Middle frontal gyrus (tissue), 1 donor: ENCODE measurements at regions not wholly inside any gene's neighbourhood (a gene's known extent, or its start where the extent isn't known, plus 50 kb on each side); places are given as distances from the start of the nearest gene placed in this dataset.
"Not testable (repeated sequence)": the region's sequence is repeated elsewhere in the genome, so short reads cannot be mapped to it uniquely, and the experiment has no call there.

Source experiments
- DNase-seq: peaks from one replicate; pipeline ENCODE4 v3.0.0-alpha.2; 2015; ENCODE audit warnings: low spot score; ENCODE audit errors: extremely low spot score

- DNase-seq: no peak
These were observed 63.5 kb downstream of the SPATA31D1 start for GRCh38 chr9:82052081-82052480.

DNA sequence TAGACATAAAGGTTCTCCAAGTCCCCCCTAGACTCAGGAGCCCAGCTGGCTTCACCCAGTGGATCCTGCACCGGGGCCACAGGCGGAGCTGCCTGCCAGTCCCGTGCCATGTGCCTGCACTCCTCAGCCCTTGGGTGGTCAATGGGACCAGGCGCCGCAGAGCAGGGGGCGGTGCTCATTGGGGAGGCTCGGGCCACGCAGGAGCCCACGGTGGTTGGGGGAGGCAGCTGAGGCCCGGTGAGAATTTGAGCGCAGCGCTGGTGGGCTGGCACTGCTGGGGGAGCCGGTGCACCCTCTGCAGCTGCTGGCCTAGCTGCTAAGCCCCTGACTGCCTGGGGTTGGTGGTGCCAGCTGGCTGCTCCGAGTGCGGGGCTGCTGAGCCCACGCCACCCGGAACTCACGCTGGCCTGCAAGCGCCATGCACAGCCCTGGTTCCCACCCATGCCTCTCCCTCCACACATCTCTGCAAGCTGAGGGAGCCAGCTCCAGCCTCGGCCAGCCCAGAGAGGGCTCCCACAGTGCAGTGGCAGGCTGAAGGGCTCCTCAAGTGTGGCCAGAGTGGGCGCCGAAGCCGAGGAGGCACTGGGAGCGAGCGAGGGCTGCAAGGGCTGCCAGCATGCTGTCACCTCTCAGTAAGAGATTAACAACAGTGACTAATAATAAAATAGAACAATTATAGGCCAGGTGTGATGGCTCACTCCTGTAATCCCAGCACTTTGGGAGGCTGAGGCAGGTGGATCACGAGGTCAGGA, 65.9 kb downstream of the SPATA31D1 start:
- DNase-seq: no peak

GRCh38 chr9:82057805-82058204, 69.2 kb downstream of the SPATA31D1 start:
- DNase-seq: no peak

GRCh38 chr9:82061801-82062200, 73.2 kb downstream of the SPATA31D1 start:
- DNase-seq: not testable (repeated sequence)

DNA sequence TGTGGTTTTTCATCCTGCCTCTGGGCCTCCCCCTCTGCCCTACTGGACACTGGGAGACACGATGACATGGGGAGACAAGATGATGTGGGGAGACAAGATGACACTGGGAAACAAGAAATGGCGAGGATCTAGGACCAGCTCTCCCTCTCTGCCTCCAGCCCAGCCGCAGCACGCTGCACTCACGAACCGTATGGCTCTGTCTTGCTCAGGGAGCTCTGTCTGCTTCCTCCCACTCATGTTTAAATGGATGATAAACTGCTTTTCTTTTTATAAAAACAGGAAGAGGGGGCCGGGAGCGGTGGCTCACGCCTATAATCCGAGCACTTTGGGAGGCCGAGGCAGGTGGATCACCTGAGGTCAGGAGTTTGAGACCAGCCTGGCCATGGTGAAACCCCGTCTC, 73.7 kb downstream of the SPATA31D1 start:
- DNase-seq: no peak

- no peak for DNase-seq
These were observed 85.3 kb downstream of the SPATA31D1 start for GRCh38 chr9:82073551-82074543.

DNA sequence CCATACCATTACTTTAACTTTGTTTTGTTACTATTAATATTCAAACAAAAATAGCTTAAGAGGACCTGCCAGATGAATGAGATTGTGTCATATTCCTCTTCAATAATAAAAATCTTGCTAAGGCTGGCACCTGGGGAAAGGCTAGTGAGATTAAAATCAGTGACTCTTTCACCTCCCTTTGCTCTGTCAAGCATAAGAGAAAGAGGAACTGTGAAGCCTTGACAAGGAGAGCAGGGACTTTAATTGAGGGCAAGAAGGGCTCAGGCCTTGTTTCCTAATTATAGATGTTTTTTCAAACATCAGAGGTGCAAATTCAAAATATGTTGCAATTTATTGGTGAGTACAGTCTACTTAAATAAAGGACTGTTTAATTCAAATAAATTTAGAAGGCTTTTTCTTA, 91.7 kb downstream of the SPATA31D1 start:
- DNase-seq: no peak

GRCh38 chr9:82081496-82081895, 92.9 kb downstream of the SPATA31D1 start:
- DNase-seq: peak; percentile 13

- no peak for DNase-seq
These were observed 94.0 kb downstream of the SPATA31D1 start for GRCh38 chr9:82082563-82082962.

GRCh38 chr9:82088591-82088990, 100.0 kb downstream of the SPATA31D1 start:
- no peak for DNase-seq

DNA sequence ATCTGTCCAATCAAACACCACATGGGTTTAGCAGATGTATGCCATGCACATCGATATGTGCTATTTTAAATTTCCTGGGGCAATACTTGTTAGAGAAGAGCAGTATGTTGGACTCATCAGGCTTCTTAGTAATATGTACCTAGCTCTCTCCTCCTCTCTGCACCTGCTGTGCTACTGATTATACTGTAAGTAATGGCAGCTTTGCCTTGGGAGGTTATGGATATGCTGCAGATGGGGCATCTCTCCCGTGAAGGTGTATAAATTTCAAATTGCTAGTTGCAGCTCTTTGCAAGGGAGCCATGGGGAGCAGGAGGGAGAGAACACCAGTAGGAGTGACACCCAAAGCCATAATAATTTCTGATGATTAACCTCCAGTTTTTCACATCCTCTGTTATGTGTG, 101.5 kb downstream of the SPATA31D1 start:
- DNase-seq: no peak

- DNase-seq: no peak
These were observed 102.5 kb downstream of the SPATA31D1 start for GRCh38 chr9:82091100-82091499.

DNA sequence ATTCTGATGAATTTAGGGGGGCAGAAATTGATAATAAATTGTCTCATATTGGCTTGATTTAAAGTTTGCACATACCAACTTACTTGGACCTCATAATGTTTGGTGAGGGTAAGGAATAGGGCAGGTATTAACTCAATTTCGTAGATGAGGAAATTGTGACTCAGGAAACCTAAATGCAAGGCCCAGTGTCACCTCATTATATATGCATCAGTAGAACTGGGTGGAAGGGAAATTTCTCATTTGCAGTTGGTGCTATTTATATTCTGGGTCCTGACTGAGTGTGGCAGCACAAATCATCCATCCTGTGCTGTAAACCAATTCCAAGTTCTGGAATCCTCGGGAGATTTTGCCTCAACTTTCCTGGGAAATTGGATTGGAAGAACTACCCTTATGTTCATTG, 103.0 kb downstream of the SPATA31D1 start:
- no peak for DNase-seq

DNA sequence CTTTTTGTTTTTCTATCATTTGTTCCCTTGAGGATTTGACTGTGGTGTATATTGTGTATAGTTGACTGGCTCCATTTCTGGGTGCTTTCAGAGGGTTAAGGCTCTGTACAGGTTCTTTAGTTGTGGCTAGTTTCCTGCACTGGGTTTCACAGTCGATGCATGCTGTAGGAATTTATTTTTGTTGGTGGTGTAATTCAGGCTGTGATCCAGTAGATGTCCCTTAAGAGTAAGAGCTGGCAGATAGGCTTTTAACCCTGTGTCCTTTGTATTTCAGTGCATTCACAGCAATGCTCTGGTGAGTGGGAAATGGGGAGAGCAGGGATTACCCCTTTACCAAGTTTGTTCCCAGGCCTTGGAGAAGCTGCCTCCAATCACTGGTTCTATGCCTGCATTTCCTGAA, 112.9 kb downstream of the SPATA31D1 start:
- DNase-seq: no peak

- no peak for DNase-seq
These were observed 115.7 kb downstream of the SPATA31D1 start for GRCh38 chr9:82104252-82104651.

DNA sequence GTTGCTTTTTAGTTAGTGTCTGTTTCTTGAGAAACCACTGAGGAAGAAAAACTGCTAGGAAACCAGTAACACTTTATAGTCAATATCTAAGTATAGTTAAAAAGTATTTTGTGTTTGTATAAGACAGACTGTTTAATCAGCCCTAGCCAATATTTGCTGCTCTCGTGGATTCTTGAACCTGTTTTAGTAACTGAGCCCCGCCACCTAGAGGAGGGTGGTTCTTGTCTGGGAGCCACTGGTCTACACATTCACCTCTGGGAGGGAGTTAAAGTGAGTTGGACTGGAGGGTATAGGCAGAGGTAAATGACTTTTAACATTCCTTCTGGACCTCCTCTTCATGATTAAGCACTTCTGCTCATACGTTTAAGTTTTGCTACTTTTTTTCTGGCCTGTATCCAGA, 117.2 kb downstream of the SPATA31D1 start:
- DNase-seq: no peak

DNA sequence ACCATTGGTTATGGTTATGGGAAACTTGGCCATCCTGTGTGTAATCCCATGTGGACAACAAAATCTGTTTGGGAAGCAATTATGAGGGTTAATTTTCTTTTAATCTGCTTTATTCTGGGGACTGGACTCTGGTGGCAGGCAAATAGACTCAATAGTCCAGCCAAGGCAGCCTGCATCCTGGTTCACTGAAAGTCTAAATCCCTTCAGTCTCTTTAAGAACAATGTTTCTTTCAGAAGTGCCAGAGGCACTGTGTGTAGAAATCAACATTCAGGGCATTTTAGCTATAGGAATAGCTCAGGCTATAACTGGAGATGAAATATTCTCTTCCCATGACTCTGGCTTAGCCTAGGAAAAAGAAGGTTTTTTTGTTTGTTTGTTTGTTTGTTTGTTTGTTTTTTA, 118.0 kb downstream of the SPATA31D1 start:
- DNase-seq: no peak

DNA sequence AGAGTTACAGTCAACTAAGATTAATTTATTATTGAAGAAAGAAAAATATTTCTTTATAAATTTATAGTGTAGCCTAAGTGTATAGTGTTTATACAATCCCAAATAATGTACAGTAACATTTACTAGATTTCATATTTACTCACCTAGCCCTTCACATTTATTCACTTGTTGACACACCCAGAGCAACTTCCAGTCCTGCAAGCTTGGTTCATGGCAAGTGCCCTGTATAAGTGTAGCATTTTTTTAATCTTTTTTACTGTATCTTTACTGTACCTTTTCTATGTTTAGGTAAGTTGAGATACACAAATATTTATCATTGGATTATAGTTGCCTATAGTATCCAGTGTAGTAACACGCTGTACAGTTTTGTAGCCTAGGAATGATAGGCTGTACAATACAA, 119.9 kb downstream of the SPATA31D1 start:
- DNase-seq: no peak

DNA sequence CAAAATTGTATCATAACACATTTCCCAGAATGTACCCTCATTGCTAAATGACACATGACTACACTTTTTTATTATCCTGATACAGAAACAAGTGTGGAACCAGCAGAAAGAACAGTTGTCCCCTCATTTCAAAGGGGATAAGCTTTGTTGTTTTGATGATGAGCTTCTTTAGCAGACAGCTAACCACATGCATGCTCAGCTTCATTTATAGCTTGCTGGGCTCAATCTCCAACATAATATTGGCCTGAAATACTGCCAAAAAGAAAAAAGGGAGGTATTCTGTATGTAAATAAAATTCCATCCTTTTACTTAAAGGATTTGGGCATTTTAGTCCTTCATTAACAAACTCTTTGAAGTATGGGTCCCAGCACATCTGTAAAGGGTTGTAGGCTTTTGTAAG, 120.4 kb downstream of the SPATA31D1 start:
- no peak for DNase-seq

DNA sequence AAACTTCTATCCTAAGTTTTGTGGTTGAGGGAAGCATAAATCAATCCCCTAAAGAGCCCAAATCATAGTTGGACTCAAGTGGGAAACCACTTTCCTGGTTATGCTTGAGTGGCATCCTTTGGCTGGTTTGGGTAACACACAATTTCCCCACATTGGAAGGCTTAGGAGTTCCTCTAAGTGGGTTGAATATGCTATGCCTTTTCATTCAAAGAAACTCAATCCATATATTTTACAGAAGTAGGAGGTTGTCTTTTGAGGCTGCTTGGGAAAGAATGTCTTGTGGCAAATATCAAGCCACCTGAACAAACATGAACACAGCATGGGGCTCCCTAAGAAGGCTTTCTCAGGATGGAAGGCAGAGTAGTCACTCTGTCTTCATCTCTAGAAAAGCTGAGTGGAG, 121.1 kb downstream of the SPATA31D1 start:
- no peak for DNase-seq

DNA sequence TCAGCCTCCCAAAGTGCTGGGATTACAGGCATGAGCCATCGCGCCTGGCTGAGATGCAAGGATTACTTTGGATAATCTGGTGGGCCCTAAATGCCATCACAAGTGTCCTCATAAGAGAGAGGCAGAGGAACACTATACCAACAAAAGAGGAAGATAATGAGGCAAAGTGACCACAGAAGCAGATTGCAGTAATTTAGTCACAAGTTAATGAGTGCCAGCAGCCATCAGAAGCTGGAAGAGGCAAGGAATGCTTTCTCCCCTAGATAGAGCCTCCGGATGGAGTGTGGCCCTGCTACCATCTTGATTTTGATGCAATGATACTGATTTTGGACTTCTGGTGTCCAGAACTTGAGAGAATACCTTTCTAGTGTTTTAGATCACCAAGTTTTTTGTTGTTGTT, 122.3 kb downstream of the SPATA31D1 start:
- no peak for DNase-seq

GRCh38 chr9:82115331-82115730, 126.8 kb downstream of the SPATA31D1 start:
- DNase-seq: no peak
